NCI-H748 (cell line): ENCODE measurements at regions not wholly inside any gene's neighbourhood (a gene's known extent, or its start where the extent isn't known, plus 50 kb on each side); places are given as distances from the start of the nearest gene placed in this dataset.
"Not testable (repeated sequence)": the region's sequence is repeated elsewhere in the genome, so short reads cannot be mapped to it uniquely, and the experiment has no call there.

ENCODE experiments used
- DNase-seq: peaks from one replicate; lab custom pipeline; 2025; ENCODE audit not compliant: unreplicated experiment; lab: John Stamatoyannopoulos, UW

GRCh38 chr4:18440527-18441202 lies 419.1 kb upstream of the LCORL start:
- peak; percentile 61 for DNase-seq

DNA sequence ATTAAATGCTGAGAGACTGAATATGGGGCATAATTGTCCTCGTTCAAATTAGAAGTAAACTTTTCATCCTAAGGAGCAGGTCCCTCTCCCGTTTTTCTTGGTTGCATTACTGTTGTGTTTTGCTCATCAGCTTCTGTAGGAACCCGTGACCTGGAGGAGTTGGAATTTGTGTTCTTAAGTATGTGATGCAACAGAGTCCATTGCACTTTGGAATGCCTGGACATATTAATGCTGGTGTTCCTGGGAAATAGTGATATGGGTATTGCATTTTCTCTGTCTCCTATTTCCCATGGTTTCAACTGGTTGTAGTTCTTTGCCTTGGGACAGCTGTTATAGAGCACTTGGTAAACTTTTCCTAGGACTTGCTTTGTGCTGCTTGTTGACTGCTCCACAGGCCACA lies 417.8 kb upstream of the LCORL start:
- DNase-seq = no peak

DNA sequence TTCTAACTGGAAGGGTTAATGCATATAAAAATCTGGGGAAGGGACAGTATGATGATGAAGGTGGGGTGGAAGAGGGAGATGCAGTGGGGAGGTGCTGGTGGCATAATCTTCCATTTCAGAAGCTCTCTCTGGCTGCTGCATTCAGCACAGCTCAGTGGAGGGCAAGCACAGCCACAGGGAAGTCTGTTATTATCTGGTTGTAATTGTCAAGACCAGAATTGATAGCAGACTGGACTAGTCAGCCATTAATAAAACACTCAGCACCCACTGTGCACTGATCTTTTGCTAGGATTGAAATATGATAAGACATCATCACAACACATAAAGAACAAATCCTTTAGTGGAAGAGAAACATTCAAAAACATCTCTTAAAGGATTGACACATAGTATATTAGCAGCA lies 414.2 kb upstream of the LCORL start:
- peak; percentile 7 for DNase-seq

DNA sequence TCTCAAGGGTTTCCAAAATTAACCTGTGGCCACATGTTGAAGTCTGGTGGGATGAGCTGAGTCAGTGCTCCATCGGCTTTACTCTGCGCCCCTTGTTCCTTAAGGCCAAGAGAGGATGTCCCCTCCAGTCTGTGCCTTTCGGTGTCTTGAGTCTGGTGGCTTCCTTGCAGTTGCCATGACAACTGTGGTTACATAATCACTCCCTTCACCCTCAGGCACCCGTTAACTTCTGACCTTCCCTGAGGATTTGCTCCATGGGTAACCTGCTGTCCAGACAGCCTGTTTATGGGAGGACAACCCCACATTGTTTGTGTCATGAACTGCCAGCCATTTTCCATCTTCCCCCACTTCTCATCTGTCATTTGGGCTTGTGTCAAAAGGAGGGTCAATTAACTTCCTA lies 401.1 kb upstream of the LCORL start:
- DNase-seq = peak; percentile 3

DNA sequence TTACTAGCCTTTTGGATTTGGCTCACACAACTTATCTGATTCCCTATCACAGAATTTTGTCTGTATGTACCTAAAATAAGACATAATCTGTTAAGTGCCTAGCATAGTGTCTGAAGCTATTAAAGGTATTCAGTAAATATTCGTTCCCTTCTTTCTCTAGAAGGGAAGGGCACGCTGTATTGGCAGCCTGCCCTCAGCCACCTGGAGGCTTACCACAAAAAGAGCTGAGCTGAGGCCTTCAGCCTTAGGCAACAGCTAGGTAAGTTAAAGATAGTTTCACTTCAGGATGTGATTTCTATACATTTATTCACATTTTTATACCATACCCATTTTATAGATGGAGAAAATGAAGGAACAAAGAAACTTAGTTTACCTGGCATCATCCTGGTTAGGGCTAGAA lies 400.0 kb upstream of the LCORL start:
- DNase-seq = peak; percentile 10

GRCh38 chr4:18419780-18420179 lies 398.2 kb upstream of the LCORL start:
- no peak for DNase-seq

DNA sequence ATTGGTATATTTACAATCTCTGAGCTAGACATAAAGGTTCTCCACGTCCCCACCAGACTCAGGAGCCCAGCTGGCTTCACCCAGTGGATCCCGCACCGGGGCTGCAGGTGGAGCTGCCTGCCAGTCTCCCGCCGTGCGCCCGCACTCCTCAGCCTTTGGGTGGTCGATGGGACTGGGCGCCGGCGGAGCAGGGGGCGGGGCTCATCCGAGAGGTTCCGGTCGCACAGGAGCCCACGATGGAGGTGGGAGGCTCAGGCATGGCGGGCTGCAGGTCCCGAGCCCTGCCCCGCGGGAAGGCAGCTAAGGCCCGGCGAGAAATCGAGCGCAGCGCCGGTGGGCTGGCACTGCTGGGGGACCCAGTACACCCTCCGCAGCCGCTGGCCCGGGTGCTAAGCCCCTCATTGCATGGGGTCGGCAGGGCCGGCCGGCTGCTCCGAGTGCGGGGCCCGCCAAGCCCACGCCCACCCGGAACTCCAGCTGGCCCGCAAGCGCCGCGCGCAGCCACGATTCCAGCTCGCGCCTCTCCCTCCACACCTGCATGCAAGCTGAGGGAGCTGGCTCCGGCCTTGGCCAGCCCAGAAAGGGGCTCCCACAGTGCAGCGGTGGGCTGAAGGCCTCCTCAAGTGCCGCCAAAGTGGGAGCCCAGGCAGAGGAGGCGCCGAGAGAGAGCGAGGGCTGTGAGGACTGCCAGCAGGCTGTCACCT lies 396.8 kb upstream of the LCORL start:
- DNase-seq = peak; percentile 65

- DNase-seq = not testable (repeated sequence)
These were observed 396.1 kb upstream of the LCORL start for GRCh38 chr4:18417651-18418050.

GRCh38 chr4:18406264-18406663 lies 384.7 kb upstream of the LCORL start:
- no peak for DNase-seq

GRCh38 chr4:18405054-18405453 lies 383.5 kb upstream of the LCORL start:
- no peak for DNase-seq

DNA sequence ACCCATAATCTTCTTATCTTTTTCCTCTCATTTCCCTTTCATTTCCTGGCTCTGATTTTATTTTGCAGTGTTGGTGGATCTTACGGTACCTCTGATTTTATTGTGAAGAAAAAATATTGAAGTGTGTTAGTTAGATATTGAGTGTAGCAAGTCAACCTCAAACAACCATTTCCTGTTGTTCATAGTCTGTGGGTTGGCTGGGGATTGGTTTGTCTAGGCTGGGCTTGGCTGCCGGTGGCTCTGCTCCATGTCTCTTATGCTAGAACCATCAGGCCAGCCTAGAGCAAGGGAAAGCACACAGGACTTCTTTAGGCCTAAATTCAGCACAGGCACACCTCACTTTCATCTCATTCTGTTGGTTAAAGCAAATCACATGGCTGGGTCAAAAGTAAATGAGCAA lies 383.1 kb upstream of the LCORL start:
- no peak for DNase-seq

DNA sequence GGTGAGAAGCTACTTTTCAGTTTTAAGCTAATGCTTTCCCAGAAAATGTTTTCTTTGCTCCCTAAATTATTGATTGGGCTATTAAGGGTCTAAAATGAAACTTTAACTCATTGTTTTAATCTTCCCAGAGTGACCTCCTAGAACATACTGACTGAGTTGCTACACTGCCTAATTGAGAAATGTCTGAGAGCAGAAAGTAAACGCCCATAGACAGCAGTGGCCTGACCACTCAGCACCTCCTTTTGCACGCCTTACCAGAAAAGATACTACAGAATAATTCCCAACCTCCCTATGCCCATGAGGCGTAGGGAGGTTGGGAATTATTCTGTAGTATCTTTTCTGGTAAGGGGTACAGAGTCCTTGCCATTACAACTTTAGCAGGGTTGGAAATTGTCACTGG lies 381.8 kb upstream of the LCORL start:
- DNase-seq = no peak

- DNase-seq = no peak
These were observed 380.3 kb upstream of the LCORL start for GRCh38 chr4:18401868-18402267.

DNA sequence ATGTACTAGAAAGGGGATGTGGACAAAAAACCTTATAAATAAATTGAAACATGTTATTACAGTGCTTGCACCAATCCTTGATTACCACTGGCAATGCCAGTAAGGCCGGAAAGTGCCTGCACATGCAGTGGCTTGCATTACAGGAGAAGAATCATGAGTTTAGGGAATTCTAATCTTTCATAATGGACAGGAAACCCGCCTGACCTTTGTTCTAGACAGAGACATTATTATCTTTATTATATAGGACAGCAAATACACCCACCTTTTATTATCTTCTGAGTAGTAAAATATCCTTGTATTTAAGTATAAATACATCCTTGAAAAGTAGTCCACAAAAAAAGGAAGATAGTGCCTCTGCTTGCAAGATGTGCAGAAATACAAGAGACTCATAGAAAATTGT lies 379.9 kb upstream of the LCORL start:
- DNase-seq = no peak

DNA sequence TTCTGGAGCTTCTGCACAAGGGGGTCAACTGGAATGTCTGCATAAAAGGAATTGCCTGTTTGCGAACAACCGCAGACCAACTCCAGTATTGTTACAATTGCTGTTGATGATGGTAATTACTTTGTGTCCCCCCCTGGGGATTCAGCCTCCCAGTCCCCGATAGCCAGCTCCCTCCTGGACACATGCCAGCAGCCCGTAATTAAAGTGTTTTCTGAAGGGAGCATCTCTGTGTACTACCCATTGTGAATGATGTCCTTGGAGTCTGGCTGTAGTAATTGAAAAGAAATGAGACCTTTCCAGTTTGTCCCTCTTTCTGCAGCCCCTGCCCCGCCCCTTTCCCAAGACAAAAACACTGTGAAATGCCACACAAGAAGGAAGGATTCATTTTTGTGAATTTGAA lies 377.1 kb upstream of the LCORL start:
- peak; percentile 96 for DNase-seq

- peak; percentile 24 for DNase-seq
These were observed 376.3 kb upstream of the LCORL start for GRCh38 chr4:18397681-18398390.

- no peak for DNase-seq
These were observed 373.1 kb upstream of the LCORL start for GRCh38 chr4:18394656-18395055.

GRCh38 chr4:18391354-18391728 lies 369.8 kb upstream of the LCORL start:
- DNase-seq = no peak

GRCh38 chr4:18390655-18391353 lies 369.2 kb upstream of the LCORL start:
- DNase-seq = no peak

GRCh38 chr4:18389115-18389514 lies 367.6 kb upstream of the LCORL start:
- peak; percentile 26 for DNase-seq

GRCh38 chr4:18388039-18388438 lies 366.5 kb upstream of the LCORL start:
- DNase-seq = peak; percentile 73

DNA sequence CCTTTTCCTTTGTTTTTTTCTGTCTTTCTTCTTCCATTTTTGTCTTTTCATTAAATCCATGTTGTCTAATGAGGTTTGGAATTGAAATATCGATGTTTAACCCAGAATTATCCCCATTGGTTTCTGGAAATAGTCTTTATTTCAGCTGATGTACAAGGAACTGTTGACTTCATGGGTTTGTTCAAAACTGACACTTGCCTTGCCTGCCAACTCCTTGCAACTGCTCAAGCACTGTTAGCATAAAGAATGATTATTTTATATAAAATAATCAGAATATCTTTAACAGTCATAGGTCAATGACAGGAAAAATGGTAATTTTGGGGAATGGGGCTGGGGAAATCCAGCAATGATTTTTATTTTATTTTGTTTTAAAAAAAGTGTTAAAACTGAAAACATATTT lies 359.6 kb upstream of the LCORL start:
- DNase-seq = no peak
